ENCODE measurements at regions not wholly inside any gene's neighbourhood (a gene's known extent, or its start where the extent isn't known, plus 50 kb on each side); places are given as distances from the start of the nearest gene placed in this dataset.
"Not testable (repeated sequence)": the region's sequence is repeated elsewhere in the genome, so short reads cannot be mapped to it uniquely, and the experiment has no call there.

DNA sequence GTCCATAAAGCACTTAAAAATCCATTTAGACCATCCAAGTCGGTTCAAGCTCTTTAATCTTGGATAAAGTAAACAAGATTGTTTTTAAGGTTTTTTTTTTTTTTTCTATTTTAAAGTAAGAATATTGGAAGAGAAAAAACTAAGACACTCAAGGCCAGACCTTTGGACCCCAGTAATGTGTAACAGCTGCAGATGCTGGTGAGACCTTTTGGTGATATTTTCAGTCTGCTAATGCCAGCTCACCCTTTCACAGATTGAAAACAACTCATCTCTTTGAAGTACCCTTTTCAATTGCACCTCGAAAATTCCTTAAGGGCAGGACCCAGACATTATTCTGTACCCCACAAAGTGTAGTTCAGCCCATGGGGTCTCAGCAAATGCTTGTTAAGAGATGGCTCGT, 260.7 kb upstream of the CTNNB1 start:
- no peak for DNase-seq (ENCODE audit: low read depth in 2 of 3, low spot score in 1 of 3)

GRCh38 chr3:40939030-40939740, 260.1 kb upstream of the CTNNB1 start:
- DNase-seq (ENCODE audit: low read depth in 2 of 3, low spot score in 1 of 3): no peak

DNA sequence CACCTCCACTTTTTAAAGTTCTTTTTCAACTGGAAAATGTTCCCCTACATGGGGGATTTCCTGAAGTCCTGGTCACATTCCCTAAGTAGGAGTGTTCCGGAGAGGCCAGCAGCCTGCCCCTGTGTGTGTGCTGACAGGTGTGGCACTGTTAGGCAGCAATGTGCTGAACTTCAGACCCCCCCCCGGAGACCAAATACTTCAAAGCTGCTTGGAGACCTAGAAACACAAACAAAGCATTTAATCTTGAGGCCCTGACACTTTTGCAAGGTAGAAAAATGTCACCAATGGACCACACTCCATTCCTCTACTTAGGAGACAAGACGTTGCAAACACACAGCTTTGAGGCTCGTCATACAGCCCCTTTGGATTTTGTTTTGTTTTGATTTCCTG, 259.6 kb upstream of the CTNNB1 start:
- no peak for DNase-seq (ENCODE audit: low read depth in 2 of 3, low spot score in 1 of 3)

- no peak for DNase-seq (ENCODE audit: low read depth in 2 of 3, low spot score in 1 of 3)
Observed at GRCh38 chr3:40940651-40941050, 258.7 kb upstream of the CTNNB1 start.

DNA sequence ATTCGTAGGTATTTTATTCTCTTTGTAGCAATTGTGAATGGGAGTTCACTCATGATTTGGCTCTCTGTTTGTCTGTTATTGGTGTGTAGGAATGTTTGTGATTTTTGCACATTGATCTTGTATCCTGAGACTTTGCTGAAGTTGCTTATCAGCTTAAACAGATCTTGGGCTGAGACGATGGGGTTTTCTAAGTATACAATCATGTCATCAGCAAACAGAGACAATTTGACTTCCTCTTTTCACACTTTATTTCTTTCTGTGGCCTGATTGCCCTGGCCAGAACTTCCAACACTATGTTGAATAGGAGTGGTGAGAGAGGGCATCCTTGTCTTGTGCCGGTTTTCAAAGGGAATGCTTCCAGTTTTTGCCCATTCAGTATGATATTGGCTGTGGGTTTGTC, 252.3 kb upstream of the CTNNB1 start:
- DNase-seq (ENCODE audit: low read depth in 2 of 3, low spot score in 1 of 3): not testable (repeated sequence)

DNA sequence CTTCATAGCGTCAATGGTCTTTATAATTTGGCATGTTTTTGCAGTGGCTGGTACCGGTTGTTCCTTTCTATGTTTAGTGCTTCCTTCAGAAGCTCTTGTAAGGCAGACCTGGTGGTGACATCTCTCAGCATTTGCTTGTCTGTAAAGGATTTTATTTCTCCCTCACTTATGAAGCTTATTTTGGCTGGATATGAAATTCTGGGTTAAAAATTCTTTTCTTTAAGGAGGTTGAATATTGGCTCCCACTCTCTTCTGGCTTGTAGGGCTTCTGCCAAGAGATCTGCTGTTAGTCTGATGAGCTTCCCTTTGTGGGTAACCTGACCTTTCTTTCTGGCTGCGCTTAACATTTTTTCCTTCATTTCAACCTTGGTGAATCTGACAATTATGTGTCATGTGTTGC, 250.0 kb upstream of the CTNNB1 start:
- not testable (repeated sequence) for DNase-seq (ENCODE audit: low read depth in 2 of 3, low spot score in 1 of 3)

GRCh38 chr3:40951636-40952035, 247.7 kb upstream of the CTNNB1 start:
- no peak for DNase-seq (ENCODE audit: low read depth in 2 of 3, low spot score in 1 of 3)

GRCh38 chr3:40961104-40961857, 238.0 kb upstream of the CTNNB1 start:
- DNase-seq (ENCODE audit: low read depth in 2 of 3, low spot score in 1 of 3): no peak

- DNase-seq (ENCODE audit: low read depth in 2 of 3, low spot score in 1 of 3): no peak
Observed at GRCh38 chr3:40962721-40963120, 236.6 kb upstream of the CTNNB1 start.

GRCh38 chr3:40968666-40969065, 230.6 kb upstream of the CTNNB1 start:
- DNase-seq (ENCODE audit: low read depth in 2 of 3, low spot score in 1 of 3): no peak

GRCh38 chr3:40969341-40969740, 230.0 kb upstream of the CTNNB1 start:
- no peak for DNase-seq (ENCODE audit: low read depth in 2 of 3, low spot score in 1 of 3)

DNA sequence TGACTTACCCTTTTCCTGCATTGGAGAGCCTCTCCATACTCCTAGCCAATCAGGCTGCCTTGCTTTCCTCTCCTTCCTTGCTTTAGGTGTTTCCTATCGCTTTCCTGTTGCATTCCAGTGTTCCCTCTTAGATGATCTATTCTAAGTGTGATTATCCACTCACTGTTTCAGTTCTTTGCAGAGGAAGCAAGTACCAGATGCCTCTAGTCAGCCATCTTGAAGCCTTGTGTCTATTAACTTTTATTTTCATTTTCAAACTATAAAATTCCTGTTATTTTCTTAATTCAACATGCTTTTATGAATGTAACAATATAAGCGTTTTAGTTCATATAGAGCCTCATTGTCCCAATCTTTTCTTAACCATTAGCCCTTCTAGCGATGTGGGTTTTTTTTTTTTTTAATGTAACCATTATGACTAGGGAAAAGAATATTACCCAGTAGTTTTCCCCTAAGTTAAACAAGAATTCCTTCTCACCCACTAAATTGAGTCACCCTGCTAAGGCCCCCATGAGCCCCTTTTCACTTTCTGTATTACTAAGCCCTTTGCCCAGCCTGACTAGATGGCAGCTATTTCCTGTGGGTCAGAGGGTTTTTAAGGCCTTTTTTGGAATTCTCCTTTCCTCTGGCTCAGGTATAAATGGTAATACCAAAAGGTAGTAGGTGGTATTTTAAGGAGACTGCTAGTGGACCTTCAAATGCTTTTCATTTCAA, 229.4 kb upstream of the CTNNB1 start:
- no peak for DNase-seq (ENCODE audit: low read depth in 2 of 3, low spot score in 1 of 3)

GRCh38 chr3:40971191-40972168, 227.8 kb upstream of the CTNNB1 start:
- DNase-seq (ENCODE audit: low read depth in 2 of 3, low spot score in 1 of 3): peak; percentile 12 to 35 (median 28)

DNA sequence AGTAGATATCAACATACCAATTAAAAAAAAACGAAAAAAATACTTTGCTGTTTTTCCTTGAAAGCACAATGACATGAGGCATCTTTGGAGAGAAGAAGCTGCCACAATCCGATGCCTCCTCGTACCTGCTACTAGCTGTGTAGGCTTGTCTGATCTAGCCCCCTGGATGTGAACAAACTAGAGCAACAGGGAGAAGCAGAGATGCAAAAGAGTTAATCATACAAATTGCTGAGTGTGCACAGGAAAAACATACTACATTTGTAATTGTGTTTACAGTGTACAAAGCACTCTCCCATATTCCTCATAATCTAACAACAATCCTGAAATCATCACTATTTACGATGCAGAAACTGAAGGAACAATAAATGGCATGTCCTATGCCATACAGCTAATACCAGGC, 227.0 kb upstream of the CTNNB1 start:
- DNase-seq (ENCODE audit: low read depth in 2 of 3, low spot score in 1 of 3): no peak

DNA sequence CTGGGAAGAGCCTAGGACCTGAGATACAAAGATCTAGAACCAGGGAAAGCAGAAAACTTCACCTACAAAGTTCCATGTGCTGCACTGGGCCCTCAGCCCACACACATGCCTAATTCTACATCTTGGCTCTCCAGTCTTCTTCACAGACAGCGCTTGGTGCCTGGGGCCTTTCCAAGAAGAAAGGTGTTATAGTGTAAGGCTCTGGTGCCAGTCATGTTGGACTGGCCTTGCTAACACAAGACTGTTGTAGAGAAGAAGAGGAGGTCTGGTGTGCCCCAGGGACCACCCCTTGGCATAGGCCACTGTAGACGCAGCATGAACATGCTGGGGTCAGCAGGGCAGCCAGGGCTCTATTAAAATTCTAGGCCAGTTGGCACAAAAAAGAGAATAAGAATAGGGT, 226.2 kb upstream of the CTNNB1 start:
- DNase-seq (ENCODE audit: low read depth in 2 of 3, low spot score in 1 of 3): no peak

GRCh38 chr3:40975711-40976121, 223.6 kb upstream of the CTNNB1 start:
- DNase-seq (ENCODE audit: low read depth in 2 of 3, low spot score in 1 of 3): no peak

GRCh38 chr3:40976241-40976640, 223.1 kb upstream of the CTNNB1 start:
- no peak for DNase-seq (ENCODE audit: low read depth in 2 of 3, low spot score in 1 of 3)

DNA sequence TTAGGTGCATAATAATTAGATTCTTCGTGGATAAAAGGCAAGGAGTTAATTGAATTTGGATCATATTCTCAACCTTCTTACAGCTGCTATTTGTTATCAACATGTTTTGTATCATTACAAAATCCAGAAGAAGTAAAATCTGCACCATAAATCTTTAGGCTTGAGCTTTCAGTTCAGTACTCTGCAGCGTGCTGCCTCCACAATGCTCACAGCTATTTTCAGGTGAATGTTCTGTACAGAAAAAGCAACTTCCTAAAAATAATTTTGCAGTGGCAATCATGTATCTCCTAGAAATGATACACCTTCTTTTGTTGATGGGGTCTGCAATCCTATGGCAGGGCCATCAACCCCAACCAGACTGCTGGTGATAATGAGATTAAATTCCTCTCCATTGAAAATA, 220.9 kb upstream of the CTNNB1 start:
- no peak for DNase-seq (ENCODE audit: low read depth in 2 of 3, low spot score in 1 of 3)

DNA sequence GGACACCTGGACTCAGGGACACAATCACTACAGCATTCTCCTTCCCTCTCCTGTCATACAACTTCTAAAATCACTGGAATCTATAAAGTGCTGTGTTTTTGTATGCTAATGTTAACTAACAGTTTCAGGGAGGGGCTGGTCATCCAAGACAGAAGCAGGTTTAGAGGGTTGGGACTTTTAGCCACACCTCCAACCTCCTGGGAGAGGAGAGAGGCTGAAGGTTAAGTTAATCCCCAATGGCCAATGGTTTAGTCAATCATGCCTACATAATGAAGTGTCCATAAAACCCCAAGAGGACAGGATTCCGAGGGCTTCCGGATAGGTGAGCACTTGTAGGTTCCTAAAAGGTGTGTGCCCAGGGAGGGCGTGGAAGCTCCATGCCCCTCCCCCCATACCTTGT, 219.3 kb upstream of the CTNNB1 start:
- no peak for DNase-seq (ENCODE audit: low read depth in 2 of 3, low spot score in 1 of 3)

DNA sequence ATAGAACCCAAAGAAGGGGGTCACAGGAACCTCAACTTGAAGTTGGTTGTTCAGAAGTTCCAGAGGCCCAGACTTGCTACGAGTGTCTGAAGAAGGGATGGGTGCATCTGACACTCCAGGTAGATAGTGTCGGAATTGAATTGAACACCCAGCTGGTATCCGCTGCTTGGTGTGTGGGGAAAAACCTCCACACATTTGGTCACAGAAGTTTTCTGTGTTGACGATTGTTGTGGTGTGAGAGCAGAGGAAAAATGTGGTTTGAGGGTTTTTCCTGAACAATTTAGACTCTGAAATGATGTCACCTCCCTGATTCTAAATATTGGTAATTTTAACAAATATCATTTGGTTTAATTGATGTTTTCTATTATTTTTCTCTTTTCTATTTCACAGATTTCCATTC, 218.8 kb upstream of the CTNNB1 start:
- peak in 1 of 3 donors; percentile 12 for DNase-seq (ENCODE audit: low read depth in 2 of 3, low spot score in 1 of 3)

DNA sequence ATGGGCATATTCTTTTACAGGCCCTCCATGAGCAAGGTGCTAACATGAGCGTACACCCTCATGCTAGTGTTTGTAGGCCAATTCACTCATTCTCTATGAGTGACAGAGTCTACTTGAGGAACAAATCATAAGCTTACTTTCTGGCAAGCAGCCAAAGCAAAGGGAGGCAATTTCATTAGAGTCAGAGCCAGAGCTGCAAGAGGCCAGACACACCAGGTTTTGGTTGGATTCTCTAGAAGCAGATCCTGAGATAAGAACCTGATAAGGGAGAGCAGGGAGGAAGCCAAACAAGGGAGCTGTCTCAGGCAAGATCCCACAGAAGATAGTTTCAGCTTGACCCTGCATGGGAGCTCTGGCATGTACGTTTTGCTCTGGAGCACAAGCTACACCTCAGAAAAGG, 214.1 kb upstream of the CTNNB1 start:
- no peak for DNase-seq (ENCODE audit: low read depth in 2 of 3, low spot score in 1 of 3)

Measured in stimulated activated CD4-positive, alpha-beta T cell treated with anti-CD3 and anti-CD28 coated beads, Interleukin-12 subunit alpha, Interleukin-12 subunit beta, amount 100 ng/mL, for 48 hours (primary cell).